ENCODE measurements at regions not wholly inside any gene's neighbourhood (a gene's known extent, or its start where the extent isn't known, plus 50 kb on each side); places are given as distances from the start of the nearest gene placed in this dataset.

DNA sequence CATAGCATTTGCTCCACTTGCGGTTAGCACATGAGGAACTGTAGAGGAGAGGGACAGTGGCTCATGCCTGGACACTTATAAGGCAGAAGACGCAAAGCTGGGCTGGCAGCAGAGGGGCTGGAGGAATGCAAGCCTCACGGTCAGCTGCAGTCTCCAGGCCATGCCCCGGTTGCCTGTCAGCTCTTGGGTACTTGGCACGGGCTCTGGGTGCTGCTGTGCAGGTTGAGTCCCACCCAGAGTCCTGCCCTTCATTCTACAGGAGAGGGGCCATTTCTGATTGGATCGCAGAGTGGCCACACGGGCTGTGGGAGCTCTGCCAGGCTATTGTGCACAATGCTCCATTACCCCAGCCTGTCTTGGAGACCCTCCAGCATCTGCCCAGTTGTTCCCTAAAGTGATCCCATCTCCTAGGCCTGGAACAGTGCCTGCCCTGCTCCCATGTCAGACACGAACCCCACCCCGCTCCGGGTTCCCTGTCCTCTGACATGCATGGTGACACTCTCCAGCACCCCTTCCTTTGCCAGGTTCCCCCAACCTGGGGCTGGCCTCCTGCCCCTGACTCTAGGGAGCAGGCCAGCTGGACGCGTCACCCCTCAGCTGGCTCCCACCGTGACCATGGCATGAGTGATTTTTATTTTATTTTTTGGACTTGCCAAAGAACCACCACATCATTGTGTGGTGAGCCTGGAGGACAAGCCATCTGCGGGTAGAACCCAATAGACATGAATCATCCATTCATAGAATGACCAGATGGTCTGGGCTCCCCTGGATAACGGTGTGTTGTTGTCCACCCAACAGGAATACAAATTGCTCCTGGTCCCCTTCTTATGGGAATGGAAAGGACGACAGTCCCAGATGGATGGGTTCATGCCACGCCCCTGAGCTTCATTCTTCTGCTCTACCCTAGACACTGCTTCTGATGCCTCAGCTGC lies 51.0 kb upstream of the KLF13 start:
- no peak for DNase-seq (ENCODE audit: low spot score)

DNA sequence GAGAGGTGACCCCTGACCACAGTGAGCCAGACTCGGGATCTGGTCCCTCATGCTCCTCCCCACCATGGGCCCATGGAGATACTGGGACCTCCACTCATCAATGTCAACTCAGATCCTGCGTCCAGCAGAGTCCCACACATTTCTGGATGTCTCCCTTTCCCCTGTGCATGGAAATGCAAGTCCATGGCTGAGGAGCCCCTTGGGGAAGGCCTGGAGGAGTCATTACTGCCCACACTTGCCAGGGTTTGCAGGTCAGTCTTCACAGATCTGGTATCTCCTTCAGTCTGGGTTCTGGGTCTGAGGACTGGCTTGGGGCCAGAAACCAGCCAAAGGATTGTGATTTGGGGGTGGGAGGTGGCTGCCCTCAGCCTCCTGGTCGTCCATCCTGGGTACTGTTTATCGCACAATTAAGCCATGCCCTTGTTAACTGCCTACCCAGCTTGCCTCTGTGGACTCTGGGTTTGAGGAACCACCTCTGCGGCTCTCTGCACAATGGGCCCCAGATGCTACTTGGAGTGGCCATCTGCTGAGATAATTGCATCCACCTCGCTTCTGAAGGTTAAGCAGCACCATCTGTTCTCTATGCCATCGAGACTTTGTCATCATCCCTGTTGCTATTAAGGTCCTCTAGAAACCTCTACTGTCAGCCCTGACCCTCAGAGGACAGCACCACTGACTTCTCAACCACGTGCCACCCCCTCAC lies 49.9 kb upstream of the KLF13 start:
- DNase-seq (ENCODE audit: low spot score): no peak
